Heart right ventricle (tissue), 16 donors: ENCODE measurements at regions not wholly inside any gene's neighbourhood (a gene's known extent, or its start where the extent isn't known, plus 50 kb on each side); places are given as distances from the start of the nearest gene placed in this dataset.

Source experiments
- ATAC-seq, 8 donors: fragments of 200-7000 bp; cut with Tn5 transposase; one replicate each; pipeline ENCODE4 v1.9.1; 2020; ENCODE audit warnings: mild to moderate bottlenecking in 8 of 8, moderate library complexity in 8 of 8, moderate number of reproducible peaks in 1 of 8
- DNase-seq, 2 donors: peaks; one replicate each; pipeline ENCODE4 v3.0.0-alpha.2; 2020
- H3K27ac ChIP-seq, 10 donors: fragments of 200-600 bp; sonication (generic) in 2 of 10; one replicate each; pipeline versions ENCODE4 v1.5.0 to v1.8.0; 2020 to 2022; ENCODE audit warnings: mild to moderate bottlenecking in 3 of 10
- H3K27me3 ChIP-seq, 7 donors: fragments of 200-600 bp; one replicate each; pipeline ENCODE4 v1.8.0; 2021 to 2022; ENCODE audit warnings: mild to moderate bottlenecking in 2 of 7
- H3K36me3 ChIP-seq, 9 donors: fragments of 200-600 bp; sonication (generic) in 1 of 9; one replicate each; pipeline versions ENCODE4 v1.5.0 to v1.8.0; 2020 to 2022; ENCODE audit warnings: mild to moderate bottlenecking in 2 of 9
- H3K4me1 ChIP-seq, 9 donors: fragments of 200-600 bp; sonication (generic) in 1 of 9; one replicate each; pipeline versions ENCODE4 v1.5.0 to v1.8.0; 2020 to 2022; ENCODE audit warnings: mild to moderate bottlenecking in 4 of 9
- H3K4me3 ChIP-seq, 10 donors: fragments of 200-600 bp; sonication (generic) in 2 of 10; one replicate each; pipeline versions ENCODE4 v1.5.0 to v1.8.0; 2020 to 2022; ENCODE audit warnings: mild to moderate bottlenecking in 7 of 10, moderate library complexity in 2 of 10
- H3K9me3 ChIP-seq, 11 donors: fragments of 200-600 bp in 10 of 11; sonication (generic) in 2 of 11; one replicate each; pipeline versions ENCODE4 v1.5.0 to v1.8.0; 2013 to 2022; ENCODE audit warnings: mild to moderate bottlenecking in 2 of 11, control low read depth in 1 of 11, moderate library complexity in 1 of 11
- CTCF ChIP-seq, 9 donors: fragments of 200-600 bp; sonication (generic) in 2 of 9; IDR thresholded peaks; one replicate each; pipeline versions ENCODE4 v1.5.0 to v1.8.0; 2021 to 2022; ENCODE audit warnings: antibody characterized with exemption in 9 of 9, mild to moderate bottlenecking in 5 of 9, moderate library complexity in 1 of 9
- WGBS, 2 donors: extraction: QIAGEN DNeasy Blood & Tissue Kit; methylation state at CpG; one replicate each; pipeline ENCODE4 v1.1.7; 2013; ENCODE audit warnings: inconsistent platforms in 1 of 2; 5-methylcytosine and 5-hydroxymethylcytosine counted together
- intact Hi-C, 10 donors: fragments of 100-400 bp; cut with DNase I; formaldehyde crosslinking; loops; one replicate each; pipeline versions ENCODE4 v1.11.1 to v1.14.2; 2022
- donor health status: Arrhythmogenic right ventricular cardiomyopathy.
- donor health status: ischemic (EF 13 %, LVEDD 7.1; RV severe dilation, severe dysfunction).
- donor health status: healthy with polysubstance abuse.
- donor health status: DM: no; HTN: yes; CAD: no.
- donor health status: DM: no; HTN: no; CAD: no.
- donor health status: ischemic (EF 25% LVEDD 6.9; RV normal size, moderate dysfunction).
- donor health status: ischemic (EF 25% LVEDD 5.7; RV mildly dilated, moderate dysfunction).
- donor health status: healthy.
- donor health status: DM: yes; HTN: yes; CAD: no.
- donor health status: Ischemic cardiomyopathy.
- donor health status: ischemic (EF 35%, LVEDD 5.7; RV mildly dilated, moderate dysfunction).
- donor health status: nonischemic (EF 11% LVEDD 7.7; RV severe dilation, severe dysfunction).
- donor health status: DM: yes; HTN: yes; CAD: no.
- donor health status: PGD.
- donor health status: ischemic (EF 29% LVEDD 5.4; RV normal size, mild dysfunction).
- donor health status: nonischemic (EF 23%, LVEDD 6.1; RV moderate dilation, normal function).

GRCh38 chr14:105878554-105878953, 352.2 kb downstream of the TMEM121 start:
- H3K4me3 ChIP-seq = no peak overlapping the region
- H3K27ac ChIP-seq = no peak overlapping the region
- intact Hi-C loops = no loop called here
- no peaks in the 10 kb centered on the region for H3K4me1 ChIP-seq
- peaks cover 0 to 29% (median 16%) of the 10 kb centered on the region in 7 donors for H3K27me3 ChIP-seq
- no peaks in the 10 kb centered on the region for H3K9me3 ChIP-seq
- H3K36me3 ChIP-seq = no peaks in the 10 kb centered on the region
- 85% methylated on average over 13 of the region's 13 CpGs for WGBS, 2 donors
- ATAC-seq (no peak), DNase-seq (peak in 1 of 2 donors; percentile 2)
- TF ChIP-seq CTCF (IDR thresholded peaks at IDR 0.05) = no peak

GRCh38 chr14:105879503-105879866, 353.1 kb downstream of the TMEM121 start:
- no peak for TF ChIP-seq CTCF (IDR thresholded peaks at IDR 0.05)
- H3K27ac ChIP-seq = no peak overlapping the region
- H3K27me3 ChIP-seq = peaks cover 0 to 29% (median 16%) of the 10 kb centered on the region in 7 donors
- intact Hi-C loops = no loop called here
- DNase-seq = peak in 1 of 2 donors; percentile 3
- no peaks in the 10 kb centered on the region for H3K4me1 ChIP-seq
- H3K9me3 ChIP-seq = no peaks in the 10 kb centered on the region
- H3K4me3 ChIP-seq = no peak overlapping the region
- no peaks in the 10 kb centered on the region for H3K36me3 ChIP-seq
- WGBS, 2 donors = 76 to 85% methylated on average over 7 of the region's 7 CpGs
- ATAC-seq = no peak

- 83% methylated on average over 14 of the region's 14 CpGs for WGBS, 2 donors
- H3K27ac ChIP-seq = no peak overlapping the region
- ATAC-seq = no peak
- no peaks in the 10 kb centered on the region for H3K36me3 ChIP-seq
- peaks cover 0 to 29% (median 16%) of the 10 kb centered on the region in 7 donors for H3K27me3 ChIP-seq
- TF ChIP-seq CTCF (IDR thresholded peaks at IDR 0.05) = no peak
- H3K4me1 ChIP-seq = no peaks in the 10 kb centered on the region
- H3K9me3 ChIP-seq = no peaks in the 10 kb centered on the region
- no peak overlapping the region for H3K4me3 ChIP-seq
- DNase-seq = peak in 1 of 2 donors; percentile 9
- intact Hi-C loops = no loop called here
Measured at GRCh38 chr14:105879867-105880561, 353.6 kb downstream of the TMEM121 start.

GRCh38 chr14:105880616-105881015, 354.2 kb downstream of the TMEM121 start:
- H3K27ac ChIP-seq = no peak overlapping the region
- no peaks in the 10 kb centered on the region for H3K9me3 ChIP-seq
- intact Hi-C loops = no loop called here
- TF ChIP-seq CTCF (IDR thresholded peaks at IDR 0.05) = no peak
- DNase-seq (peak in 1 of 2 donors; percentile 4), ATAC-seq (no peak)
- H3K4me1 ChIP-seq = no peaks in the 10 kb centered on the region
- peaks cover 0 to 29% (median 16%) of the 10 kb centered on the region in 7 donors for H3K27me3 ChIP-seq
- H3K36me3 ChIP-seq = no peaks in the 10 kb centered on the region
- 70 to 79% methylated on average over 11 of the region's 11 CpGs for WGBS, 2 donors
- no peak overlapping the region for H3K4me3 ChIP-seq
